ENCODE measurements at regions not wholly inside any gene's neighbourhood (a gene's known extent, or its start where the extent isn't known, plus 50 kb on each side); places are given as distances from the start of the nearest gene placed in this dataset.

DNA sequence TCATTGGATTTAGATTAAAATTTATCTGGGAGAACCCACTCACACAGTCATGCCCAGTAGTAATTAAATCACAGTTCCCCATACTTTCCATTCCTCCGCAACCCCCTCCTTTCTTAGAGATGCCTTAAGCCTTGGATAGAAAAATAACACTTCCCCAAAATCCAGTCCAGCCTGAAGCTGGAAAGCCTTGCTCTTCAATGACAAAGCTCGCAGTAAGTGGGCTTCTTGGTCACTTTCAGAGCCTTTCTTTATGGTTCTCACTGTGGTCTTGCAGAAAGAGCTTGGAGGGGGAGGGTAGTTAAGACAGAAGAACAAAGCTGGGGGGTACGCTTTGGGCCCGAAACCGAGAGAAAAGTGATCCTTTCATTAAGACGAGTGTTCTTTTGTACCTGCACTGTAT, 802.1 kb upstream of the POU3F3 start:
- no peak for DNase-seq (ENCODE audit: extremely low spot score)
- ChIA-PET CTCF (interaction anchor here (1.2 kb wide), 1 partner anchor 27 kb away, joined by 4 read pairs; no protein-coding TSS in a partner anchor), POLR2A (no interaction called here)

DNA sequence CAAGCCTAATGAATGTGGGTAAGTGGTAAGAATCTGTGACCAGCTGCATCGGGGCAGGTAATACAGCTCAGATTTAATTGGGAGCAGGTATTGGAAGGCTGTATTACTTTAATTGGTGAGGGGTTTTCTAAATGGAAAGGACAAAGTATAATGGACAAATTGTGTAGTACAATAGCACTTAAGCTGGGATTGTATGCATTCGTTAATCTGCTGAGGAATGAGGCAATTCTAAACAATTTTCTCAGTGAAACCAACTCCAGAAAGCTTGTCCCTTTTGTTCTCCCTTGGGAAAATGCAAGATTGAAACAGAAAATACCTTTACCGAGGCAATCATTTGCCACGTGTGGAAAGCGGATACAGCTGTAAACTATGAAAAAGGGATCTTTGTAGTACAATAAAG, 801.6 kb upstream of the POU3F3 start:
- ChIA-PET CTCF (interaction anchor here (1.2 to 1.3 kb wide), 2 partner anchors 16 to 28 kb away, joined by 3 to 4 read pairs; no protein-coding TSS in a partner anchor), POLR2A (no interaction called here)
- TF ChIP-seq, protein P1, sequence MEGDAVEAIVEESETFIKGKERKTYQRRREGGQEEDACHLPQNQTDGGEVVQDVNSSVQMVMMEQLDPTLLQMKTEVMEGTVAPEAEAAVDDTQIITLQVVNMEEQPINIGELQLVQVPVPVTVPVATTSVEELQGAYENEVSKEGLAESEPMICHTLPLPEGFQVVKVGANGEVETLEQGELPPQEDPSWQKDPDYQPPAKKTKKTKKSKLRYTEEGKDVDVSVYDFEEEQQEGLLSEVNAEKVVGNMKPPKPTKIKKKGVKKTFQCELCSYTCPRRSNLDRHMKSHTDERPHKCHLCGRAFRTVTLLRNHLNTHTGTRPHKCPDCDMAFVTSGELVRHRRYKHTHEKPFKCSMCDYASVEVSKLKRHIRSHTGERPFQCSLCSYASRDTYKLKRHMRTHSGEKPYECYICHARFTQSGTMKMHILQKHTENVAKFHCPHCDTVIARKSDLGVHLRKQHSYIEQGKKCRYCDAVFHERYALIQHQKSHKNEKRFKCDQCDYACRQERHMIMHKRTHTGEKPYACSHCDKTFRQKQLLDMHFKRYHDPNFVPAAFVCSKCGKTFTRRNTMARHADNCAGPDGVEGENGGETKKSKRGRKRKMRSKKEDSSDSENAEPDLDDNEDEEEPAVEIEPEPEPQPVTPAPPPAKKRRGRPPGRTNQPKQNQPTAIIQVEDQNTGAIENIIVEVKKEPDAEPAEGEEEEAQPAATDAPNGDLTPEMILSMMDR (IDR thresholded peaks at IDR 0.05; ENCODE audit: control extremely low read depth, extremely low read depth, low read depth, missing control alignments): no peak
- DNase-seq (ENCODE audit: extremely low spot score): no peak

More for the DNA sequence above, 802.1 kb upstream of the POU3F3 start:
- TF ChIP-seq, protein P1 (IDR thresholded peaks at IDR 0.05; ENCODE audit: control extremely low read depth, extremely low read depth, low read depth, missing control alignments): no peak

DNA sequence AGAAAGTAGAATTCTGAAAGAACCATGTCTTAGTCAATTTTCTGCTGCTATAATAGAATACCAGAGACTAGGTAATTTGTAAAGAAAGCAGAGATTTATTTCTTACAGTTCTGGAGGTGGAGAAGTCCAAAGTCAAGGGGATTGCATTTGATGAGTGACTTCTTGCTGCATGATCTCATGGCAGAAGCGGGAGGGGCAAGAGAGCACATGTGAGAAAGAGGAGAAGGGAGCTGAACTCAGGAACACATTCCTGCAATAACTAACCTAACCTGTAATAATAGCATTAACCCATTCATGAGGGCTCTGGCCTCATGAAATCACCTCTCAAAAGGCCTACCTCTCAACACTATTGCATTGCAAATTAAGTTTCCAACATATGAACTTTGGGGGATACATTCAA, 797.5 kb upstream of the POU3F3 start:
- no peak for DNase-seq (ENCODE audit: extremely low spot score)
- ChIA-PET POLR2A (no interaction called here), CTCF (no interaction called here)
- TF ChIP-seq, protein P1 (IDR thresholded peaks at IDR 0.05; ENCODE audit: control extremely low read depth, extremely low read depth, low read depth, missing control alignments): no peak

DNA sequence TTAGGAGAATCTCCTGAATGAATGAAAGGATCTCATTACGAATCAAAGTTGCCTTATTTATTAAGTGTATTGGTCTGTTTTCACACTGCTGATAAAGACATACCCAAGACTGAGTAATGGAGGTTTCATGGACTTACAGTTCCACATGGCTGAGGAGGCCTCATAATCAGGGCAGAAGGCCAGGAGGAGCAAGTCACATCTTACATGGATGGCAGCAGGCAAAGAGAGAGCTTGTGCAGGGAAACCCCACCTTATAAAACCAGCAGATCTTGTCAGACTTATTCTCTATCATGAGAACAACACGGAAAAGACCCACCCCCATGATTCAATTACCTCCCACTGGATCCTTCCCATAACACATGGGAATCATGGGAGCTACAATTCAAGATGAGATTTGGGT, 785.2 kb upstream of the POU3F3 start:
- no peak for DNase-seq (ENCODE audit: extremely low spot score)
- TF ChIP-seq, protein P1 (IDR thresholded peaks at IDR 0.05; ENCODE audit: control extremely low read depth, extremely low read depth, low read depth, missing control alignments): no peak
- CTCF ChIA-PET: no interaction called here
- POLR2A ChIA-PET: no interaction called here

DNA sequence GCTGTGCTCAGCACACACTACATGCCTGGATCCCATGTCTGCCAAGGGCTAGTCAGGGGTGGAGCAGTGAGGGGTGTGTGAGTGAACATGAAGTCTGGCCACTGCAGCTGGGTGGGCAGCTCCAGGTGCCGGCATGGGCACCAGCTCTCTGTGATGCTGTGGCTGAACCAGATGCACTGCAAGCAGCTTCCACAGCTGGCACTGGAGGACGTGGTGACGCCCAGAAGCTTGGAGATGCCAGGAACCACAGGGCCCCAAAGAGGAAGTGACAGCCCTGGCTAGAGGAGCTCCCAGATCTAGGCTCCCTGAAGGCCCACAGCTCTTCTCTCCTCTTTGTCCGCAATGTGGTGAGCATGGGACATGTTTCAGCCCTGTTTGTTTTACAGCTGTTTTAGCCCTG, 776.3 kb upstream of the POU3F3 start:
- TF ChIP-seq, protein P1 (IDR thresholded peaks at IDR 0.05; ENCODE audit: control extremely low read depth, extremely low read depth, low read depth, missing control alignments): no peak
- CTCF ChIA-PET: interaction anchor here (1.0 kb wide), 1 partner anchor 10 kb away, joined by 3 read pairs; no protein-coding TSS in a partner anchor

DNA sequence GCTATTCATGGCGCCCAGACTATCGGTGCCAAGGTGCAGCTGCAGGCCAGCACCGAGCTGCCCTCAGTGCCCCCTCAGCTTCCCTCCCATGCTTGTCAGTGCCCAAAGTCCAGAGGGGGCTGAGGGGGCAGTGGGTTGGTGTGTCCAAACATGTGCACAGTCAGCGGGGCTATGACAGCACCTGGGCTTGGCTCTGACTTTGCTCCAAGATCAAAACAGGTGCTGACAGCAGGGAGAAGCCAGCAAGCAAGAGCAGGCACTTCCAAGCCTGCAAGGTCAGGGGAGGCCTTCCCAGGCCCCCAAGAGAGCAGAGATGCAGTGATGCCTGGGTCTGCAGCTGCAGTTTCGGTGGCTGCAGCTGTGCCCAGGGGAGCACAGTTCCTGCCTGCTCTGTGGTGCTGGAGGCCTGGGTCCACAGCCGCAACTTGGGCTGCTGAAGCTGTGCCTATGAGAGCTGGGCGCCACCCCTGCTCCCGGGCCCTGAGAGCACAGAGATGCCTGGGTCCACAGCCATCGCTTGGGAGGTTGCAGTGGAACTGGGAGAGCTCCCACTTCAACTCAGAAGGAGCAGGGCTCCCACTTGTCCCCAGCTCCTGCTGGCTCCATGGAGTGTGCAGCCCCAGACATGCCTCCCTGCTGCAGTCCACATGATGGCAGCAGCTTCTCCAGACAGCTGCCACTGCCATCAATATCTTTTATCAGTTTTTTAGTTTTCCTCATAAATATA, 775.3 kb upstream of the POU3F3 start:
- CTCF ChIA-PET: no interaction called here
- no peak for DNase-seq (ENCODE audit: extremely low spot score)
- POLR2A ChIA-PET: no interaction called here
- TF ChIP-seq, protein P1 (IDR thresholded peaks at IDR 0.05; ENCODE audit: control extremely low read depth, extremely low read depth, low read depth, missing control alignments): no peak

More for the DNA sequence above, 776.3 kb upstream of the POU3F3 start:
- no peak for DNase-seq (ENCODE audit: extremely low spot score)
- POLR2A ChIA-PET: no interaction called here
